D721Med (cell line): ENCODE measurements at regions not wholly inside any gene's neighbourhood (a gene's known extent, or its start where the extent isn't known, plus 50 kb on each side); places are given as distances from the start of the nearest gene placed in this dataset.
"Not testable (repeated sequence)": the region's sequence is repeated elsewhere in the genome, so short reads cannot be mapped to it uniquely, and the experiment has no call there.

Experiments used
- DNase-seq: peaks from one replicate; pipeline ENCODE4 v3.0.0; 2011; ENCODE audit warnings: low spot score; ENCODE audit not compliant: insufficient read length
- FAIRE-seq: peaks from 2 replicates; lab custom pipeline; 2011; peaks lifted over from hg19 to GRCh38; lab: Jason Lieb, UNC
- TF ChIP-seq, protein P1 (sequence below): IDR thresholded peaks from 2 replicates; pipeline ENCODE4 v1.5.1; 2012; ENCODE audit warnings: mild to moderate bottlenecking, control low read depth; ENCODE audit not compliant: insufficient read depth; ENCODE audit errors: missing control alignments

DNA sequence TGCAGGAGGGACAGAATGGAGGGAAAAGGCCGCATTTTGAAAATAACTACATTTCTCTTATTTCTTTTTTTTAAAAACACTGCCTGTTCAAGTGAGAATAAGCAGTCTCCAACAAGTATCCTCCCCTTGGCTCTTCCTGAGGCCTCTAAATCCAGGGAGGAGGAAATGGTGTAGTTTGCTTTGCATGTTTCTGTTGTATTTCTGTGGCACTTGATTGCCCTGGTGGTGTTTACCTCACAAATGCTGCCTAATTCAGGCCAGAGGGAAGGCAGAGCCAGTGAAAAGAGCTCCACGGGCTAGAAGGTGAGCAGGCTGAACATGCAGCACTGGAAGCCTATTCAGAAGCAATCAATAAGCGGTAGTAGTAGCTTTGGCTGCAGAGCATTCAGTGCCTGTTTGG, 149.3 kb upstream of the ATP11B start:
- no peak for DNase-seq
- FAIRE-seq: no peak
- TF ChIP-seq, protein P1, sequence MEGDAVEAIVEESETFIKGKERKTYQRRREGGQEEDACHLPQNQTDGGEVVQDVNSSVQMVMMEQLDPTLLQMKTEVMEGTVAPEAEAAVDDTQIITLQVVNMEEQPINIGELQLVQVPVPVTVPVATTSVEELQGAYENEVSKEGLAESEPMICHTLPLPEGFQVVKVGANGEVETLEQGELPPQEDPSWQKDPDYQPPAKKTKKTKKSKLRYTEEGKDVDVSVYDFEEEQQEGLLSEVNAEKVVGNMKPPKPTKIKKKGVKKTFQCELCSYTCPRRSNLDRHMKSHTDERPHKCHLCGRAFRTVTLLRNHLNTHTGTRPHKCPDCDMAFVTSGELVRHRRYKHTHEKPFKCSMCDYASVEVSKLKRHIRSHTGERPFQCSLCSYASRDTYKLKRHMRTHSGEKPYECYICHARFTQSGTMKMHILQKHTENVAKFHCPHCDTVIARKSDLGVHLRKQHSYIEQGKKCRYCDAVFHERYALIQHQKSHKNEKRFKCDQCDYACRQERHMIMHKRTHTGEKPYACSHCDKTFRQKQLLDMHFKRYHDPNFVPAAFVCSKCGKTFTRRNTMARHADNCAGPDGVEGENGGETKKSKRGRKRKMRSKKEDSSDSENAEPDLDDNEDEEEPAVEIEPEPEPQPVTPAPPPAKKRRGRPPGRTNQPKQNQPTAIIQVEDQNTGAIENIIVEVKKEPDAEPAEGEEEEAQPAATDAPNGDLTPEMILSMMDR: no peak

DNA sequence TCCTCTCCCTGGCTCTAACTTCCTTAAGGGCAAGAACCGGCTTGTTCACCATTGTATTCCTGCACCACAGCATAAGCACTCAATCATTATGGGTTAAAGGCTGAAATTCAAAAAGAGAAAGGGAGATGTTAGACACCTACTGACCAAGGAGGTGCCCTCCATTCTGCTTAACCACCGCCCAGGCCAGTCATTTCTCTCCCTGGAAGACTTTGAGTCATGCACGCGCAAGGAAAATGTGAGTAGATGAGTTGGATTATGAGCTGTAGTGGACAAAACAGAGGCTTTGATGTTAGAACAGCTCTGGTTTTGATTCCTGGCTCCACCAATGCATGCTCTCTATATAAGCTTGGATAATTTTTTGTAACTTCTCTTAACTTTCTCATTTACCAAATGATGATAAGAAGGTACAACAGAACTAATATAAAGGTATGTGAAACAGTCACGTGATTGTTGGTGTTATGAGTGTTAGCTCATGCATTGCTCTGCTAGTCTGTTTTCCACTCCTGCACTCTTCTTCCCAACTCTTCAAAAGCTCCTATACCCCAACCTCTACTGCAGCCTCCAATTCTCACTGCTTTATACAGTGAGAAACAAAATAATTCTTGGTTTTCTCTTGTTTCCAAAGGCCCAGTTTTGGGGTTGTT, 148.4 kb upstream of the ATP11B start:
- FAIRE-seq: no peak
- no peak for DNase-seq
- TF ChIP-seq, protein P1: no peak

DNA sequence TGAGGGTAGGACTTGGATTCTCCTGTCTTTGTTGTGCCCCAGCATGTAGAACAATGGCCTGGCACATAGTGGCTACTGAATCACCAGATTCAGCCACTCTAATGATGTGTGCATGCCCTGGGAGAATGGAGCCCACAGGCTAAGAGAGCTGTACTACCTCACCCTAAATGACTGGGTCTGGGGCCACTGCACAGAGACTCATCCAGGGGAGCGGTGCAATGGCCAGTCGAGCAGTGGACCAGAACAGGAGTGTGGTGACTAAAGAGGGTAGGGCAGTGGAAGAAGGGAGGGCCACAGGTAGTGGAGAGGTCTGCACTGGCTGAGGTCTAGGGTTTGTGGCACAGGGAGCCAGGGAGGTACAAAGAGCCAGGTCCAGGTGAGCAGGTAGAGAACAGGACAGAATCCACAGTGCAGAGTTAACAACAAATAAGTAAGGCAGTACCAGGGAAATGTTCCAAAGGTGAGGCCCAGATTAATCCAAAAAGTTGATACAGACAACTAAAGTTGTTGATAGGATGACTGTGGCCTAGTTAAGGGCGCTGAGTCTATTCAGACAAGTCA, 142.7 kb upstream of the ATP11B start:
- DNase-seq (no peak), FAIRE-seq (no peak)
- TF ChIP-seq, protein P1: no peak

DNA sequence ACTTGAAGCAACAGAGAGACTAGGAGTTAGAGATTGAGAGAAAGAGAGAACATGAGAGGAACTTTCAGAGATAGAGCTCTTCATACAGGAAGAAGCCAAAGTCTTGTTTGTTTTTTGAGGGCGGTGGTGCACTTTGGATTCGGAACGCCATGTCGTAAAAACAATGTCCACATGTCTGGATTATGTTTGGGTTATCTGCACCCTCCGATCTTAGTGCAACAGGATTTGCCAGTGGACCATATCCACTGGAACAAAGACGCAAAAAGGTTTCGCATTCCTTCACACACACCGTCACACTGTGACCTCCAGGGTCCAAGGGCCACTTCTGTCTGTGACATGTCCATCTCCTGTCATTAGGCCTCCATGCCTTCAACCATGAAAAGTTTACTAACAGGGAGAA, 141.8 kb upstream of the ATP11B start:
- DNase-seq (no peak), FAIRE-seq (no peak)
- TF ChIP-seq, protein P1: no peak

DNA sequence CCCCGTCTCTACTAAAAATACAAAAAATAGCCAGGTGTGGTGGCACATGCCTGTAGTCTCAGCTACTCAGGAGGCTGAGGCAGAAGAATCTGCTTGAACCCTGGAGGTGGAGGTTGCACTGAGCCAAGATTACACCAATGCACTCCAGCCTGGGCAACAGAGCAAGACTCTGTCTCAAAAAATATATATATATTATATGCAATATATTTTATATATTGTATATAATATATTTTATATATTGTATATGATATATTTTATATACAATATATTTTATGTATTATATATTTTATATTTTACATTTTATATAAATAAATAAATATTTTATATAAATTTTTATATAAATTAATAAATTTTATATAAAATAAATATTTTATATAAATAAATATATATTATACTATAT, 140.2 kb upstream of the ATP11B start:
- not testable (repeated sequence) for DNase-seq, FAIRE-seq

DNA sequence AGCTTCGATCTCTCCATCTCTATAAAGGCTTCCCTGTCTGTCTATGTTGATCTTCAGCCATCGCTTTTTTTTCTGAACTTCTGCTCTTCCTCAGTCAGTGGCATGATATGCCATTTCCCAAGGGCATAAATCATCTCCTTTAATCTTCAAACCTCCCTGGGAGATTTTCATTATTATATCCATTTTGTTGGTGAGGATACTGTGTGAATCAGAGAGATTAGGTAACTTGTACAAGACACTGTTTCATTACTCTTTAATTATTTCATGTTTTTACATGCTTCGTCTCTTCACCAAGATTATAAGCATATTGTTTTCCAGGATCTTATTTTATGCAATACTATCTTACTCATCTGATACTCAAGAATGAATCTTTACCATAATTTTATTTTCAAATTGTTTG, 124.8 kb upstream of the ATP11B start:
- DNase-seq (no peak), FAIRE-seq (no peak)
- TF ChIP-seq, protein P1: no peak

DNA sequence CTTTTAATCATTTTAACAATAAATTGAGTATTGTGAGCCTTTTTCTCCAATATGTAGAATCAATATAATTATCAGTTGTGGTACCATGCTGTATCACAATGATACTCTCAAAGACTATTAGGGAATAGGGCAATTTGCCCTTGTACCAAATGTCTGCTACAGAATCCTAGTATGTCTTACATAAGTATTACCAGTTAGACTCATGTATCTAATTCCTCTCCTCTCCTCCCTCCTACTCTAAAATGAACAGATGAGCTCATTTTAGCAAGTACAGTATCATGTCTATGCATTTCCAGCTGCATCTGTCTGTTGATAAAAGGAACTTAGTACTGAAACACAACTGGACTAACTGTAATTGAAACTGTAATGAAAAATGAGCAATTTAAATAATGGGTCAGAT, 124.3 kb upstream of the ATP11B start:
- FAIRE-seq: no peak
- DNase-seq: no peak
- TF ChIP-seq, protein P1: no peak
